ENCODE measurements at regions not wholly inside any gene's neighbourhood (a gene's known extent, or its start where the extent isn't known, plus 50 kb on each side); places are given as distances from the start of the nearest gene placed in this dataset.
"Not testable (repeated sequence)": the region's sequence is repeated elsewhere in the genome, so short reads cannot be mapped to it uniquely, and the experiment has no call there.

DNA sequence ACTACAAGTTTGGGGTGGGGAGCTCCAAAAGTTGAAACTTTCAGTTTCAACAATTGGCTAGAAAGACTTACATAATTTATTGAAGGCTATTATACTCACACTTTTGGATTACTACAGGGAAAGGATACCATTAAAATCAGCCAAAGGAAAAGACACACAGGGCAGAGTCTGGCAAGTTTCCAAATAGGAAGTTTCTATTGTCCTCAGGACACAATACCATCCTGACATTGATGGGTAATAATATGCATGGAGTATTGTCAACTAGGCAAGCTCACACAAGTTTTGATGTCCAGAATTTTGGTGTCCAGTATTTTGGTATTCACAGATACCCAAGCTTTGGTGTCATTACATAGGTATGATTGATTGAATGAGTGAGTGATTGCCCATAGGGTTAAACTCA lies 872.6 kb upstream of the SORCS1 start:
- Histone ChIP-seq H3K4me3 (no peak overlapping the region), H3K27ac (no peak overlapping the region), H3K4me1 (no peaks in the 10 kb centered on the region), H3K9me3 (no peaks in the 10 kb centered on the region; the same call in 1 of the 3 replicates), H3K4me2 (no peak overlapping the region)
- ChIA-PET CTCF (interaction anchor here (0.9 kb wide), 1 partner anchor 25 kb away, joined by 3 read pairs; no protein-coding TSS in a partner anchor), POLR2A (no interaction called here)
- ATAC-seq (no peak), FAIRE-seq (no peak), DNase-seq (ENCODE audit: low read depth in 1 of 2, low spot score in 1 of 2) (no peak)
- no peak for TF ChIP-seq RARB (CRISPR knock-in tag; IDR thresholded peaks at IDR 0.05)
- no peak for TF ChIP-seq NPAS2 (CRISPR knock-in tag; IDR thresholded peaks at IDR 0.05; ENCODE audit: borderline replicate concordance)
- no peak for TF ChIP-seq RNF2 (IDR thresholded peaks at IDR 0.05; ENCODE audit: borderline replicate concordance, low read depth)
- no peak for TF ChIP-seq KDM5A (IDR thresholded peaks at IDR 0.05)
- no peak for TF ChIP-seq SMC3 (IDR thresholded peaks at IDR 0.05)
- no peak for TF ChIP-seq RFX5 (IDR thresholded peaks at IDR 0.05)
- no peak for TF ChIP-seq CBX2 (IDR thresholded peaks at IDR 0.05; ENCODE audit: borderline replicate concordance, low read depth)
- TF ChIP-seq ZFP36 (IDR thresholded peaks at IDR 0.05; ENCODE audit: borderline replicate concordance, partially characterized antibody) = no peak
- TF ChIP-seq NR3C1 (IDR thresholded peaks at IDR 0.05) = no peak
- no peak for TF ChIP-seq ZC3H11A (IDR thresholded peaks at IDR 0.05)
- TF ChIP-seq MYC (IDR thresholded peaks at IDR 0.05; ENCODE audit: borderline replicate concordance, low read length) = no peak

DNA sequence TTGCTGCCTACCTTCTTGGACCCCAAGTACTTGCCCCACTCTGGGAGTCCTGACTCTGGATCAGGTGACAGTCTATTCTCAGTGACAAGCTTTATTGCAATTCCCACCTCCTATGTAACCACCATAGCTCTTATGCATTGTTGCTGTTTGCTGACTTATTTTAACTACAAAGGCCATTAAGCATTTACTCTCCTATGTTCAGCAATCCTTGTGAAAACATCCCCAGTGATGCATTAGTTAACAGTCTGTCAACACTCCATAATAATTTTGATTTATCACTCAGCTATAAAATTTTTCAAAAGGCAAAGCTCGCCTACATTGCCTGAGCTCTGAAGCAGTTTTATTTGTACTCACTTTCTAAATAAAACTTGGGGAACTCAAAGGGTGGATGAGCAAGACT lies 871.8 kb upstream of the SORCS1 start:
- ChIA-PET POLR2A (no interaction called here), CTCF (no interaction called here)
- Histone ChIP-seq H3K4me1 (no peaks in the 10 kb centered on the region), H3K27ac (no peak overlapping the region), H3K4me3 (no peak overlapping the region), H3K4me2 (no peak overlapping the region), H3K9me3 (no peaks in the 10 kb centered on the region; the same call in 2 of the 3 replicates)
- FAIRE-seq = no peak
- TF ChIP-seq CBX8 (IDR thresholded peaks at IDR 0.05) = no peak
- no peak for TF ChIP-seq NFE2L2 (conservative IDR thresholded peaks at IDR 0.05; ENCODE audit: low read length)
- TF ChIP-seq, protein P1, sequence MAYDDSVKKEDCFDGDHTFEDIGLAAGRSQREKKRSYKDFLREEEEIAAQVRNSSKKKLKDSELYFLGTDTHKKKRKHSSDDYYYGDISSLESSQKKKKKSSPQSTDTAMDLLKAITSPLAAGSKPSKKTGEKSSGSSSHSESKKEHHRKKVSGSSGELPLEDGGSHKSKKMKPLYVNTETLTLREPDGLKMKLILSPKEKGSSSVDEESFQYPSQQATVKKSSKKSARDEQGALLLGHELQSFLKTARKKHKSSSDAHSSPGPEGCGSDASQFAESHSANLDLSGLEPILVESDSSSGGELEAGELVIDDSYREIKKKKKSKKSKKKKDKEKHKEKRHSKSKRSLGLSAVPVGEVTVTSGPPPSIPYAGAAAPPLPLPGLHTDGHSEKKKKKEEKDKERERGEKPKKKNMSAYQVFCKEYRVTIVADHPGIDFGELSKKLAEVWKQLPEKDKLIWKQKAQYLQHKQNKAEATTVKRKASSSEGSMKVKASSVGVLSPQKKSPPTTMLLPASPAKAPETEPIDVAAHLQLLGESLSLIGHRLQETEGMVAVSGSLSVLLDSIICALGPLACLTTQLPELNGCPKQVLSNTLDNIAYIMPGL (CRISPR knock-in tag; IDR thresholded peaks at IDR 0.05; ENCODE audit: borderline replicate concordance) = no peak
- TF ChIP-seq RFX5 (IDR thresholded peaks at IDR 0.05) = no peak
- TF ChIP-seq TFCP2L1 (CRISPR knock-in tag; IDR thresholded peaks at IDR 0.05) = no peak
- no peak for ATAC-seq
- DNase-seq (ENCODE audit: low read depth in 1 of 2, low spot score in 1 of 2) = no peak
- 4% methylated on average over 1 of the region's 1 CpG for WGBS (ENCODE audit: missing lambda C conversion rate)

DNA sequence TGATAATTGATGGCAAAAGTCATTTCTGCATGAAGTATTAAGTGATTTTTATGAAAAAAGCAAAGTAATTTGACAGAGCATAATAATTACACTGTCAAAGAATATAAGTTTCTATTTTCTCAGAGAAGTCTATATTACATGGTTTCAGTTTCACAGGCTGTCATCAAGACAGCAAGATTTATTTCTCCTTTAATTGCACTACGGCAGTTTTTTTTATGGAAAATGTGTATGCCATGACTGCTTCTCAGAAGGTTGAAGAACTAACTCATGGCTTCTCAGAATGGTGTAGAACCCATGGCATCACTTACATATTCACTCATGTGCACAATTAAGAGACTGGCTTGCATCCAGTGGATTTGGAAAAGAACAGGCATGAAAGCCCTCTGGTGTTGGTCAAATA lies 870.3 kb upstream of the SORCS1 start:
- ATAC-seq (no peak), FAIRE-seq (no peak), DNase-seq (ENCODE audit: low read depth in 1 of 2, low spot score in 1 of 2) (no peak)
- no peaks in the 10 kb centered on the region; the same call in 2 of the 3 replicates for H3K9me3 ChIP-seq
- ChIA-PET POLR2A (no interaction called here), CTCF (no interaction called here)
- H3K27ac ChIP-seq = no peak overlapping the region
- H3K4me3 ChIP-seq = no peak overlapping the region
- H3K4me1 ChIP-seq = no peaks in the 10 kb centered on the region
- TF ChIP-seq, protein P2, sequence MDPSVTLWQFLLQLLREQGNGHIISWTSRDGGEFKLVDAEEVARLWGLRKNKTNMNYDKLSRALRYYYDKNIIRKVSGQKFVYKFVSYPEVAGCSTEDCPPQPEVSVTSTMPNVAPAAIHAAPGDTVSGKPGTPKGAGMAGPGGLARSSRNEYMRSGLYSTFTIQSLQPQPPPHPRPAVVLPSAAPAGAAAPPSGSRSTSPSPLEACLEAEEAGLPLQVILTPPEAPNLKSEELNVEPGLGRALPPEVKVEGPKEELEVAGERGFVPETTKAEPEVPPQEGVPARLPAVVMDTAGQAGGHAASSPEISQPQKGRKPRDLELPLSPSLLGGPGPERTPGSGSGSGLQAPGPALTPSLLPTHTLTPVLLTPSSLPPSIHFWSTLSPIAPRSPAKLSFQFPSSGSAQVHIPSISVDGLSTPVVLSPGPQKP (IDR thresholded peaks at IDR 0.05; ENCODE audit: low read depth, low read length) = no peak
- no peak for TF ChIP-seq EHMT2 (IDR thresholded peaks at IDR 0.05; ENCODE audit: low read depth)
- TF ChIP-seq, protein P3, sequence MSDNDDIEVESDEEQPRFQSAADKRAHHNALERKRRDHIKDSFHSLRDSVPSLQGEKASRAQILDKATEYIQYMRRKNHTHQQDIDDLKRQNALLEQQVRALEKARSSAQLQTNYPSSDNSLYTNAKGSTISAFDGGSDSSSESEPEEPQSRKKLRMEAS (IDR thresholded peaks at IDR 0.05) = no peak
- TF ChIP-seq GATA3 (IDR thresholded peaks at IDR 0.05; ENCODE audit: borderline replicate concordance) = no peak
- no peak for TF ChIP-seq CHD2 (IDR thresholded peaks at IDR 0.05; ENCODE audit: low read length, partially characterized antibody)
- no peak for TF ChIP-seq ESRRA (IDR thresholded peaks at IDR 0.05; ENCODE audit: borderline replicate concordance, low read length)
- no peak for TF ChIP-seq SREBF2 (IDR thresholded peaks at IDR 0.05)
- TF ChIP-seq, protein P4, sequence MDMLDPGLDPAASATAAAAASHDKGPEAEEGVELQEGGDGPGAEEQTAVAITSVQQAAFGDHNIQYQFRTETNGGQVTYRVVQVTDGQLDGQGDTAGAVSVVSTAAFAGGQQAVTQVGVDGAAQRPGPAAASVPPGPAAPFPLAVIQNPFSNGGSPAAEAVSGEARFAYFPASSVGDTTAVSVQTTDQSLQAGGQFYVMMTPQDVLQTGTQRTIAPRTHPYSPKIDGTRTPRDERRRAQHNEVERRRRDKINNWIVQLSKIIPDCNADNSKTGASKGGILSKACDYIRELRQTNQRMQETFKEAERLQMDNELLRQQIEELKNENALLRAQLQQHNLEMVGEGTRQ (IDR thresholded peaks at IDR 0.05) = no peak
- no peak for TF ChIP-seq RARB (CRISPR knock-in tag; IDR thresholded peaks at IDR 0.05)
- no peak for TF ChIP-seq HEYL (CRISPR knock-in tag; IDR thresholded peaks at IDR 0.05)
- TF ChIP-seq, protein P5, sequence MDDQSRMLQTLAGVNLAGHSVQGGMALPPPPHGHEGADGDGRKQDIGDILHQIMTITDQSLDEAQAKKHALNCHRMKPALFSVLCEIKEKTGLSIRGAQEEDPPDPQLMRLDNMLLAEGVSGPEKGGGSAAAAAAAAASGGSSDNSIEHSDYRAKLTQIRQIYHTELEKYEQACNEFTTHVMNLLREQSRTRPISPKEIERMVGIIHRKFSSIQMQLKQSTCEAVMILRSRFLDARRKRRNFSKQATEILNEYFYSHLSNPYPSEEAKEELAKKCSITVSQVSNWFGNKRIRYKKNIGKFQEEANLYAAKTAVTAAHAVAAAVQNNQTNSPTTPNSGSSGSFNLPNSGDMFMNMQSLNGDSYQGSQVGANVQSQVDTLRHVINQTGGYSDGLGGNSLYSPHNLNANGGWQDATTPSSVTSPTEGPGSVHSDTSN (IDR thresholded peaks at IDR 0.05) = no peak
- TF ChIP-seq POLR2AphosphoS2 (conservative IDR thresholded peaks at IDR 0.05; ENCODE audit: low read length) = no peak
- no peak for TF ChIP-seq RNF2 (IDR thresholded peaks at IDR 0.05; ENCODE audit: borderline replicate concordance, low read depth)
- WGBS (ENCODE audit: missing lambda C conversion rate) = 17% methylated on average over 1 of the region's 1 CpG
- no peak overlapping the region for H3K4me2 ChIP-seq

DNA sequence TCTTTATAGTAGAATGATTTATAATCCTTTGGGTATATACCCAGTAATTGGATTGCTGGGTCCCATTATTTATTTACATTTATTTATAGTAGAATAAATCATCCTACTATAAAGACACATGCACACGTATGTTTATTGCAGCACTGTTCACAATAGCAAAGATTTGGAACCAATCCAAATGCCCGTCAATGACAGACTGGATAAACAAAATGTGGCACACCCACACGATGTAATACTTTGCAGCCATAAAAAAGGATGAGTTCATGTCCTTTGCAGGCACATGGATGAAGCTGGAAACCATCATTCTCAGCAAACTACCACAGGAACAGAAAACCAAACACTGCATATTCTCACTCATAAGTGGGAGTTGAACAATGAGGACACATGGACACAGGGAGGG lies 869.0 kb upstream of the SORCS1 start:
- ATAC-seq; FAIRE-seq; H3K4me1 ChIP-seq; H3K9me3 ChIP-seq; H3K4me3 ChIP-seq; DNase-seq (ENCODE audit: low read depth in 1 of 2, low spot score in 1 of 2); H3K27ac ChIP-seq; H3K4me2 ChIP-seq; POLR2A ChIA-PET; CTCF ChIA-PET: not testable (repeated sequence)
- WGBS (ENCODE audit: missing lambda C conversion rate) = 2% methylated on average over 3 of the region's 3 CpGs
